Inflammatory macrophage (primary cell): ENCODE measurements at regions not wholly inside any gene's neighbourhood (a gene's known extent, or its start where the extent isn't known, plus 50 kb on each side); places are given as distances from the start of the nearest gene placed in this dataset.

Experiments
- DNase-seq, 2 donors: peaks; one replicate each; pipeline ENCODE4 v3.0.0-alpha.2; 2020 to 2022

DNA sequence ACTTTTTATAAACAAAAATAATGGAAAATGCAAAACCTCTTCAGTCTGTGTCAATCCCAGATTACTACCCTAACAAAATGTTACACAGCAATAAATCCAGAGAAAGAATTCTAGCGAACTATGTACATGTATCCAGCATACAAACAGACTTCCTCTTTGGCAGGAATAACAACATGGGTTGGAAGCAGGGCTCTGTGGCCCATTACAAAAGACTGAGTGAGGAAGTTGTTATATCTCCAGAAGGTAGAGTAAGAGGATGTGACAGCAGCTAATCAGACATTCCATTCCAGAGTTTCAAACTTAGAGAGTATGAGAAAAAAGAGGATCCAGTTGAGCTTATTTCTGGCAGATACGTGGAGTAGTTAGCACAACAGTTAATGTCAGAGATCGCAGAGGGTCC, 294.0 kb upstream of the PLSCR5 start:
- no peak for DNase-seq

DNA sequence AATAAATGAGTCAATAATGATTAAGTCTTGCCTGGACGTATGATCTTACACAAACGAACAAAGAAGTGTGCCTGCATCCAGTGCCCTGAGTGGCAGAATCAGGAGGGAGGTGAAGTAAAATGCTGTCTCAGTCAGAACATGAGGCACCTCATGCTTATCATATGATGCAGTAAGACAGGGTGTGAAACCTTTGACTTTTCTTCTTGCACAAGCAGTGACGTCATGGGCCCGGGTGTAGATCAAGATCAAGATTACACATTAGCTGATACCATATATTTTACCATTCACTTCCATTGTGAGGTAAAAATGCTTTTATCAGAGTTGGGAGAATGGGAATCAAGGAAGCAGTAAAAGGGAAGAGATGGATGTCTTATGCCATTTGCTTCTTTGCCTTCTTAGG, 291.6 kb upstream of the PLSCR5 start:
- no peak for DNase-seq

DNA sequence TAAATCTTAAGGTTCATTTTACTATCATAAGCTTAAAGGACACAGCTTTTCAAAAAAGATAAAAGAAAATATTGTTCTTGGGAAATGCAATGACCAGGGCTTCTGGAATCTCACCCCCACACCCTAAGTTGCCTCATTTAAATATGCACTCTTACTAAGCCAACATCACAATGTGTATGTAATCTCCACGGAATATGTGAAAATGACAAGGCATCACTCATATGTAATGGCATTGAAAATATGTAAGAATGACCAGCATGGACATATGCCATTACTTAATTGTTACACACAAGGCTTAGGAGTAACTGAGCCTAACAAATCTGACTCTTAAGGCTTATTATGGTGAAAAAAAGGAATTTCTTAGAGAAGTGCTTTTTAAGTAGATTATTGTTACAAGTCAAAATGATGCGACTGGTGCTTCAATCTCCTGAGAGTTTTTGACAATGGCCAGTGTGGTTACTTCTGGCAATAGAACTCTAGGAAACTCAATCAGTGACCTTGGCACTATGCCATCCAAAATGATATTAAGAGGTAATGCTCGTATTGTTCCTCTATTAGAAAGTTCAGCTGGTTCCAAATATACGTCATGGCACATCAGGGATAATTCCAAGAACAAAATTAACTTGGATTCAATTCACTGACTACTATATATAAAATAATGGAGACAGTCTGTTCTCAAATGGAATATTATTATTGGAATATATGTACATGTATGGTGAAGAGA, 290.0 kb upstream of the PLSCR5 start:
- DNase-seq, result no peak

DNA sequence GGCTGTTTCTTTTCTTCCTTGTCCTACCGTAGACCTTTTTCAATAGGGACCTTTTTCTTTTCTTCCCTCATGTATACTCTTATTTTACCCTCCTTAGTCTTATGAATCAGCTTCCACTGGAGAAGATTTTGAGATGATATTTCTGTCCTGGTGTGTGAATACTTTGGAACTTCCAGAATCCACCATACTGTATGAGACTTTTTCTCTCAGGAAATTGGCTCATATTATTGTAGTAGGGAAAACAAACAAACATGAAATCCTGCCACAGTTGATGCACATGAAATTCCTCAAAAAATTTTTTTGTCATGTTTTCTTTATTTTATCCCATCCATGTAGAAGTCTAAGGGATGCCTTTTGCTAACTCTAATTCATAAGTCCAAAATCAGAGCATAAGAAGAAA, 289.3 kb upstream of the PLSCR5 start:
- DNase-seq, result no peak

DNA sequence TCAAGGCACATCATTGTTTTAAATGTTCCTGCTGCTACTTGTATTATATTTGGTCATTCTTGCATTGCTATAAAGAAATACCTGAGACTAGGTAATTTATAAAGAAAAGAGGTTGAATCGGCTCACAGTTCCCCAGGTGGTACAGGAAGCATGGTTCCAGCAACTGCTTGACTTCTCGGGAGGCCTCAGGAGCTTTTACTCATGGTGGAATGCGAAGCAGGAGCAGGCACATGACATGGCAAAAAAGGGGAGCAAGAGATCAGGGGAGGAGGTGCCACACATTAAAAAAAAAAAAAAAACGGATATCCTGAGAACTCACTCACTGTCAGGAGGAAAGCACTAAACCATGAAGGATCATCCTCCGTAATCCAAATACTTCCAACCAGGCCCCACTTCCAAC, 286.9 kb upstream of the PLSCR5 start:
- no peak for DNase-seq

DNA sequence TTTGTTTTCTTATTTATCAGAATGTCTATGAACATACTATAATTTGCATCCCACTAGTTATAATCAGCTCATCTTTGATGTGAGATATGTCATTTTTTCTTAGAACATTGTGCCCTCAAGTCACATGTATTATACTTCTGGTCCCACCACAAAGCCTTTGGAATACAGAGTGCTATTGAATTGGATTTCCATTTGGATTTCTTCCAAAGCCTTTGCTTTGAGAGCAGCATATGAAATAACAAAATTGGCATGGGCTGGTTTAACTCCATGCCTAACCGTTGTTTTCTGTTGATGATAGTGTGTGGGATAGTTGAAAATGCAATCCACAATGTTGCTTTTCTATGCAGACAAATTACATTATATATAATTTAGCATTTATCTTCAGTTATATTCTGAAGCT, 284.5 kb upstream of the PLSCR5 start:
- no peak for DNase-seq

DNA sequence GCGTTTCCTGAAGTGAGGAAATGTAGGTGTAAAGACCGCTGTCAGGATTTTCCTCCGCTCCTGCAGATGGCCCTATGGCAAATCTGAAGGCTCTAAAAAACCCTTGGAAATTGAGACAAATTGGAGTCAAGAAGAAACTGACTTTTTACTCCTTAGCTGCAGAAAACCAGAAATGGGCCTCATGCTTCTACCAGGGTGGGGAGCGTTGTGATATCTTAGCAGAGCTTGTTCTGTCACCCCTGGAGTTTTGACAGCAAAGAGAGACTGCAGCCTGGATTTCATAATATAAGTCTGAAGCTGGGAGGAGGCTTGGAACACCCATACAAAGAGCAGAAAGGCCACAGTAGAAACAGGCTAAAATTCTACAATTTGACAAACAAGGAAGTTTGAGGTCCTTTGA, 283.0 kb upstream of the PLSCR5 start:
- DNase-seq, result no peak

GRCh38 chr3:146884721-146885120, 279.6 kb upstream of the PLSCR5 start:
- no peak for DNase-seq

DNA sequence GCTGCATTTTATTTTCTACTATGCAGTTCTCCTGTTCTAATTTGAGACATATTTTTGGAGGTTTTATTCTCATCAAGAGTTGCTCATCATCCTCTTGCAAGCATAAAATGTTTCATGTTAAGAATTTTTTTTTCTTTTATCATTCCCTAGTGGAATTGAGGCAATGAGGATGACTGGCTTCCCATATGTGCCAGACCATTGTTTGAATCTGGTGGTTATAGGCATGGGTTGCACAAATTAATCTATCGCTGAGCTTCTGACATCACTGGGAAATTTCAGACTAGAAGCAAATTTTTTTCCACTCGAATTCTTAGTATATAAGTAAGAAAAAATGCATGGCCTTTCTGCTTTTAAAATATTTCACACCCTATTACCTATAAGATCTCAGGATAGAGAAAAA, 279.1 kb upstream of the PLSCR5 start:
- DNase-seq, result no peak

DNA sequence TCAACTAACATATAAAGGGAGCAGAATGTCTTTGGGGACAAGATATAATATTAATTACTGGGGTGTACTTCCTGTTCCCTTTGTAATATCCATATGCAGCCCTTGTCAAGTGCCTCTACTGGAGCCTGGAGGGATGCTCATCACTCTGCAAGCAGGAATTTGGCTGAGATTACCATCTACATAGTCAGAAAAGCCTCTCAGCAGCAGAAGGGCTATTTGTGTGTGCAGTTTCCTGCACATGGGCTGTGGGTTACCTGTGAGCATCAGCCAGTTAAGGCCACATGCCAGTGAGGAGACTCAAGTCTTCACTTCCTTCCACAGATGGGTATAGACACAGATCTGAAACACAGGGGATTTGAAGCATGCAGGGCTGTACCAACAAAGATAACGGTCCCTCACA, 278.1 kb upstream of the PLSCR5 start:
- DNase-seq, result no peak

- DNase-seq, result no peak
Measured at GRCh38 chr3:146881966-146882760, 277.0 kb upstream of the PLSCR5 start.

DNA sequence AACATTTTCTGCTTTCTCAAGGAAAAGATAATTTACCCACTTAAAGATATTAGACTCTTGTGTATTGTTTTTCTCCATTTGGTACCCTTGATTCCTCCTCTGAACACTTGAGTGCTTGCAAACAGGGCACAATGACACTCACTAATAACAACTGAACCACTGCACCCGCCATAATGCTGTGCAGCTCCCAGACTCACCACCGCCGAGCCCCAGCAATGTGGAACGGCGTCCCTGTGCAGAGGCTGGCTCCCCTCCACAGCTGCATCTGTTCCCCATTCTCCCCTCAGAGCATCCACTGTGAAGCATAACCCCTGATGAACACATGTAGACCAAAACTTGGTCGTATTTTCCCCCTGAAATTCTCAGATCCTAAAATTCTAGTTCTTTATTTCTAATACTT, 276.2 kb upstream of the PLSCR5 start:
- DNase-seq, result no peak

- DNase-seq, result no peak
Measured at GRCh38 chr3:146873748-146874147, 268.6 kb upstream of the PLSCR5 start.

- no peak for DNase-seq
Measured at GRCh38 chr3:146865175-146865755, 260.1 kb upstream of the PLSCR5 start.

GRCh38 chr3:146861262-146861661, 256.1 kb upstream of the PLSCR5 start:
- DNase-seq, result no peak

- DNase-seq, result no peak
Measured at GRCh38 chr3:146854523-146854922, 249.4 kb upstream of the PLSCR5 start.

GRCh38 chr3:146851665-146852064, 246.5 kb upstream of the PLSCR5 start:
- no peak for DNase-seq

DNA sequence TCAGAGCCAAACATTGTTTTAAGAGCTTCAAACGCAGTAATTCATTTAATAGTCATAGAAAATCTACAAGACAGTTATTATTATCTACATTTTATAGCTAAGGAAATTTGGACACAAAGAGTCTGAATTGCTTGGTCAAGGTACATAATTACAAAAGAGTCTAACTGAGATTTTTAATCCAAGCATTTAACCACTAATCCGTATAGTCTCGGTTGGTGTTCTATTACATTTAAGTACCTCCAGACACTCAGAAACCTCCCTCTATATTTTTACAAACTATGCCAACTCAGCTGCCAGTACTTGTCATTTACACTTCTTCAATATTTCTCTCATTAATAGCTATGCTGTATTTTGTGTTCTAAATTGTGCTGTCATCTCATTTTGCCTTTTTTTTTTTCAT, 240.2 kb upstream of the PLSCR5 start:
- DNase-seq, result no peak

GRCh38 chr3:146843476-146843875, 238.3 kb upstream of the PLSCR5 start:
- DNase-seq, result no peak

DNA sequence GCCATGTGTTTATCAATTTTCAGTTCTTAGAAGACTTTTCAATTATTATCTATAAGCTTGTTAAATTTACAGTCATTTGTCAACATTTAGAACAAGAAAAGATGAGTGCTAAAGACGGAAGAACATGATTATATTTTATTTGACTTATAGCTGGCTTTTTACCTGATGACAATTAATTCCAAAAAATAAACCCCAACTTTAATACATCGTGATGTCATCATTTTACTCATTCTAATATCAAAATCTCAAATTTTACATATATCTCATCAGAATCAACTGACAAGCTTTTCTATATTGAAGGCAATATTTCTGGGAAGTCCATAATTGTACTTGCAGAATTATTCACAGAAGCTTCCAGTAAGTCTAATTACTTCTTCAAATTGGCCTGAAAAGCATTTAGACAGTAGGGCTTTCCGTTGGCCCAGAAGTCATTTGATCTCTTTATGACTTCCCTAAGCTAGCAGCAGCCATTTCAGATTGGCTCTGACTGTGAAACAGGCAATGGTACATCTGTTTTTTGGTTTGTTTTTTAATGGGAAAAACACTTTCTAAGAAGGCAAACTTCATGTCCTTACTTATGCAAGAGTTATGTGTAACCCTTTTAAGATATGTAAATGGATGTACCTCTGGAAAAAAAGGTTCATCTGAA, 234.7 kb upstream of the PLSCR5 start:
- DNase-seq, result no peak

DNA sequence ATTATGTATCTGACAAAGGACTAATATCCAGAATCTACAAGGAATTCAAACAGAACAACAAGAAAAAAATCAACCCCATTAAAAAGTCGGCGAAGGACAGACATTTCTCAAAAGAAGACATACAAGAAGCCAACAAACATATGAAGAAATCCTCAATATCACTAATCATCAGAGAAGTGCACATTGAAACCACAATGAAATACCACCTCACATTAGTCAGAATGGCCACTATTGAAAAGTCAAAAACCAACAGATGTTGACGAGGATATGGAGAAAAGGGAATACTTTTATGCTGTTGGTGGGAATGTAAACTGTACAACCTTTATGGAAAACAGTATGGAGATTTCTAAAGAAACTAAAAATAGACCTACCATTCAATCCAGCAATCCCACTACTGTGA, 233.1 kb upstream of the PLSCR5 start:
- no peak for DNase-seq

- no peak for DNase-seq
Measured at GRCh38 chr3:146834917-146835316, 229.8 kb upstream of the PLSCR5 start.

DNA sequence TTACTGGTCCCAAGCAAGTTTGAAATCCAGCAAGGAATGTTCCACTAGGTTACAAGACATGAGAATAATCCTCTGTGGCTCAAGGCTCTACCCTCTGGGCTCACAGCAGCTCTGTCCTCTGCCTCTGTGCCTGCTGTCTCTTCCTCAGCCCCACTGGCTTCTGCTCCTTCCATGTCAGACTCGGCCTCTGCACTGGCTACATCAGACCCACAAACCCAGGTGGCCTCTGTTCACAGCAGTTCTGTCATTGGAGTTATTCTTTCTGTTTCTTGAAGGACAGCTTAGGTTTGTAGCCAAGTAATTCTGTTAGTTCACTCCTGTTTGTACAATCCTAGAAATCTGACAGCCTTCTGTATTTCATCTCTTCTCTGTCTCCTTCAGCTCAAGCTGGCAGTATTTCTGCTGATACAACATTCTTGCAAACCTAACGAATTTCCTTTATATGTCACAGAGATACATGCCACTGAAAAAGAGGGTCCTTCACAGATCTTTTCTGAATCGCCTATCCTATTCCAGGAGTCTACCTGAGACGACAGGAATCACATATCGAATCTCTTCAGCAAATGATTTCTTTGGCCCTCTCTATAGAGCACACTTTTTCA, 227.8 kb upstream of the PLSCR5 start:
- DNase-seq, result no peak
